IMR-90 (cell line): ENCODE measurements at regions not wholly inside any gene's neighbourhood (a gene's known extent, or its start where the extent isn't known, plus 50 kb on each side); places are given as distances from the start of the nearest gene placed in this dataset.

Experiments used
- ATAC-seq: fragments of 200-7000 bp; cut with Tn5 transposase; 2 replicates; pipeline ENCODE4 v1.9.1; 2020; ENCODE audit warnings: low read depth, mild to moderate bottlenecking, moderate library complexity
- BruUV-seq: library from RNA; stranded (reverse); fragments of 400-500 nt; replicated peaks from 2 replicates; lab custom pipeline; 2021; lab: Mats Ljungman, UMichigan
- CTCF ChIA-PET: fragments of 300-600 bp; formaldehyde crosslinking; extraction: SDS; loops from one replicate; lab custom pipeline; 2021; ENCODE audit warnings: antibody characterized with exemption; lab: Yijun Ruan, JAX
- POLR2A ChIA-PET: fragments of 300-600 bp; sonication (Branson Sonifier 250); formaldehyde crosslinking; loops from one replicate; lab custom pipeline; 2022; ENCODE audit warnings: antibody characterized with exemption; ENCODE audit not compliant: unreplicated experiment; lab: Charles Lee
- DNase-seq: peaks from one replicate; pipeline ENCODE4 v3.0.0; 2013
- H2AFZ ChIP-seq: replicated peaks from 2 replicates; pipeline ENCODE3; 2013; ENCODE audit warnings: low read length, mild to moderate bottlenecking; ENCODE audit not compliant: poor library complexity
- H2AK5ac ChIP-seq: 2 replicates; pipeline ENCODE4 v1.6.1; 2013; ENCODE audit warnings: low read depth, low read length, inconsistent platforms
- H2AK9ac ChIP-seq: replicated peaks from 2 replicates; pipeline ENCODE3; 2013; ENCODE audit warnings: mild to moderate bottlenecking, low read depth, low read length, moderate library complexity; ENCODE audit not compliant: poor library complexity
- H2BK120ac ChIP-seq: 2 replicates; pipeline ENCODE4 v1.6.1; 2013; ENCODE audit warnings: low read depth, low read length, inconsistent platforms
- H2BK15ac ChIP-seq: 3 replicates; pipeline ENCODE4 v1.6.1; 2013; ENCODE audit warnings: low read depth, low read length, inconsistent platforms
- H2BK20ac ChIP-seq: 2 replicates; pipeline ENCODE4 v1.6.1; 2013; ENCODE audit warnings: low read depth, mild to moderate bottlenecking, inconsistent platforms, low read length, moderate library complexity
- H2BK5ac ChIP-seq: 2 replicates; pipeline ENCODE4 v1.6.1; 2013; ENCODE audit warnings: mild to moderate bottlenecking, low read depth, low read length, inconsistent platforms; ENCODE audit not compliant: poor library complexity, severe bottlenecking
- H3K14ac ChIP-seq: replicated peaks from 2 replicates; pipeline ENCODE4 v1.6.1; 2013; ENCODE audit warnings: low read depth, low read length, inconsistent platforms
- H3K18ac ChIP-seq: 2 replicates; pipeline ENCODE4 v1.6.1; 2013; ENCODE audit warnings: low read depth, low read length, control low read depth
- H3K23ac ChIP-seq: 2 replicates; pipeline ENCODE4 v1.6.1; 2013; ENCODE audit warnings: low read depth, low read length, inconsistent platforms
- H3K27ac ChIP-seq: 2 replicates; pipeline ENCODE4 v1.5.1; 2013; ENCODE audit warnings: mild to moderate bottlenecking, control low read depth, low read length; ENCODE audit not compliant: insufficient read depth
- H3K27me3 ChIP-seq: 2 replicates; pipeline ENCODE4 v1.6.1; 2013; ENCODE audit warnings: low read length; ENCODE audit not compliant: control insufficient read depth, insufficient read depth
- H3K36me3 ChIP-seq: 2 replicates; pipeline ENCODE4 v1.6.1; 2013; ENCODE audit warnings: low read length, mixed read lengths; ENCODE audit not compliant: control insufficient read depth, insufficient read depth
- H3K4ac ChIP-seq: 2 replicates; pipeline ENCODE4 v1.6.1; 2013; ENCODE audit warnings: low read depth, low read length, inconsistent platforms
- H3K4me1 ChIP-seq: 2 replicates; pipeline ENCODE4 v1.6.1; 2013; ENCODE audit warnings: low read length, mixed read lengths; ENCODE audit not compliant: control insufficient read depth, insufficient read depth
- H3K4me2 ChIP-seq: 2 replicates; pipeline ENCODE4 v1.6.1; 2013; ENCODE audit warnings: low read depth, mild to moderate bottlenecking, control low read depth, low read length, moderate library complexity
- H3K4me3 ChIP-seq: 2 replicates; pipeline ENCODE4 v1.5.1; 2013; ENCODE audit warnings: low read depth, mild to moderate bottlenecking, control low read depth, low read length, moderate library complexity; ENCODE audit not compliant: insufficient read depth
- H3K56ac ChIP-seq: 2 replicates; pipeline ENCODE4 v1.6.1; 2013; ENCODE audit warnings: low read length, inconsistent platforms; ENCODE audit not compliant: insufficient read depth; ENCODE audit errors: extremely low read depth
- H3K79me1 ChIP-seq, 2 experiments: 2 replicates each; pipeline ENCODE4 v1.6.1; 2013; ENCODE audit warnings: low read length in 2 of 2, inconsistent platforms in 1 of 2, low read depth in 1 of 2
- H3K9ac ChIP-seq: 2 replicates; pipeline ENCODE4 v1.6.1; 2013; ENCODE audit warnings: low read depth, low read length, control low read depth
- H3K9me1 ChIP-seq: 2 replicates; pipeline ENCODE4 v1.6.1; 2013; ENCODE audit warnings: low read length, inconsistent platforms; ENCODE audit not compliant: insufficient read depth
- H3K9me3 ChIP-seq: 2 replicates; pipeline ENCODE4 v1.6.1; 2013; ENCODE audit warnings: low read length; ENCODE audit not compliant: control insufficient read depth, insufficient read depth
- H4K20me1 ChIP-seq: 2 replicates; pipeline ENCODE4 v1.6.1; 2013; ENCODE audit warnings: low read length, inconsistent platforms; ENCODE audit not compliant: insufficient read depth
- H4K5ac ChIP-seq: 2 replicates; pipeline ENCODE4 v1.6.1; 2013; ENCODE audit warnings: mild to moderate bottlenecking, low read depth, low read length, control low read depth
- H4K8ac ChIP-seq, 2 experiments: 2 replicates each; pipeline ENCODE4 v1.6.1; 2013; ENCODE audit warnings: low read depth in 2 of 2, low read length in 2 of 2, control low read depth in 1 of 2, inconsistent platforms in 1 of 2
- H4K91ac ChIP-seq: 2 replicates; pipeline ENCODE4 v1.6.1; 2013; ENCODE audit warnings: low read depth, low read length, inconsistent platforms; ENCODE audit not compliant: insufficient read depth
- BHLHE40 ChIP-seq: fragments of 150-350 bp; IDR thresholded peaks from 2 replicates; pipeline ENCODE4 v1.6.1; 2016; ENCODE audit warnings: mild to moderate bottlenecking, low read depth, low read length
- CEBPB ChIP-seq: IDR thresholded peaks from 2 replicates; pipeline ENCODE4 v1.6.1; 2012; ENCODE audit warnings: low read depth, low read length, improper control_type of control experiment
- CHD1 ChIP-seq: IDR thresholded peaks from 2 replicates; pipeline ENCODE4 v1.6.1; 2012; ENCODE audit warnings: low read depth, low read length, improper control_type of control experiment
- CTCF ChIP-seq: conservative IDR thresholded peaks from 2 replicates; pipeline ENCODE4 v1.5.1; 2012; ENCODE audit warnings: mild to moderate bottlenecking, low read depth, low read length, improper control_type of control experiment
- ELK1 ChIP-seq: fragments of 150-350 bp; IDR thresholded peaks from 2 replicates; pipeline ENCODE4 v1.6.1; 2016; ENCODE audit warnings: low read depth, mild to moderate bottlenecking, low read length, moderate library complexity, borderline replicate concordance
- FOS ChIP-seq: fragments of 150-350 bp; IDR thresholded peaks from 2 replicates; pipeline ENCODE4 v1.6.1; 2016; ENCODE audit warnings: low read depth, low read length
- MAFK ChIP-seq: IDR thresholded peaks from 2 replicates; pipeline ENCODE4 v1.6.1; 2012; ENCODE audit warnings: low read depth, low read length, improper control_type of control experiment
- MAZ ChIP-seq: IDR thresholded peaks from 2 replicates; pipeline ENCODE4 v1.6.1; 2012; ENCODE audit warnings: low read depth, mild to moderate bottlenecking, low read length, improper control_type of control experiment, moderate library complexity, borderline replicate concordance
- MXI1 ChIP-seq: IDR thresholded peaks from 2 replicates; pipeline ENCODE4 v1.6.1; 2012; ENCODE audit warnings: low read depth, mild to moderate bottlenecking, low read length, moderate library complexity, borderline replicate concordance
- NFE2L2 ChIP-seq: fragments of 150-350 bp; IDR thresholded peaks from 2 replicates; pipeline ENCODE4 v1.6.1; 2016; ENCODE audit warnings: low read depth, mild to moderate bottlenecking, low read length
- POLR2A ChIP-seq: IDR thresholded peaks from 2 replicates; pipeline ENCODE4 v1.6.1; 2012; ENCODE audit warnings: mild to moderate bottlenecking, low read depth, low read length
- RAD21 ChIP-seq: IDR thresholded peaks from 2 replicates; pipeline ENCODE4 v1.6.1; 2012; ENCODE audit warnings: low read length, improper control_type of control experiment
- RCOR1 ChIP-seq: IDR thresholded peaks from 2 replicates; pipeline ENCODE4 v1.6.1; 2012; ENCODE audit warnings: mild to moderate bottlenecking, low read length, improper control_type of control experiment; ENCODE audit not compliant: insufficient replicate concordance
- RFX5 ChIP-seq: IDR thresholded peaks from 2 replicates; pipeline ENCODE4 v1.8.0; 2012; ENCODE audit warnings: low read depth, mild to moderate bottlenecking, low read length, moderate library complexity
- SMC3 ChIP-seq: fragments of 150-350 bp; IDR thresholded peaks from 2 replicates; pipeline ENCODE4 v1.6.1; 2016; ENCODE audit warnings: low read depth, mild to moderate bottlenecking, antibody characterized with exemption, low read length, moderate library complexity
- USF2 ChIP-seq: fragments of 150-350 bp; IDR thresholded peaks from 2 replicates; pipeline ENCODE4 v1.6.1; 2017; ENCODE audit warnings: mild to moderate bottlenecking, antibody characterized with exemption, low read length, low read depth
- WGBS, 2 experiments: methylation state at CpG; one replicate each; pipeline versions ENCODE4 v1.1.5 to v1.1.7; 2013; ENCODE audit warnings: missing lambda C conversion rate in 2 of 2; ENCODE audit not compliant: insufficient read length in 1 of 2; ENCODE audit errors: extremely low coverage in 2 of 2; 5-methylcytosine and 5-hydroxymethylcytosine counted together
- dilution Hi-C: fragments of 300-500 bp; cut with HindIII; formaldehyde crosslinking; loops from one replicate; pipeline ENCODE4 v1.14.3; 2018; ENCODE audit warnings: low sequenced_read_pairs; ENCODE audit not compliant: unreplicated experiment
- in situ Hi-C: fragments of 300-500 bp; cut with MboI; formaldehyde crosslinking; loops from 3 replicates; pipeline ENCODE4 v1.14.3; 2019; ENCODE audit warnings: low sequenced_read_pairs, inconsistent platforms, mixed read lengths
- intact Hi-C: fragments of 100-400 bp; cut with micrococcal nuclease; formaldehyde crosslinking; loops from 2 replicates; pipeline ENCODE4 v1.10.0; 2022

- Histone ChIP-seq H4K20me1 (no peaks in the 10 kb centered on the region), H3K9ac (no peak overlapping the region), H3K4me3 (no peak overlapping the region), H3K56ac (no peak overlapping the region), H2BK15ac (peak overlapping the region; percentile 15; the same call in 1 of the 3 replicates), H3K4me1 (peaks cover 12% of the 10 kb centered on the region), H3K18ac (no peak overlapping the region), H2AK9ac (no peak overlapping the region), H3K9me3 (no peaks in the 10 kb centered on the region), H3K27ac (no peak overlapping the region), H3K14ac (no peak overlapping the region; the same call in 1 of the 2 replicates), H3K36me3 (no peaks in the 10 kb centered on the region), H2AFZ (no peak overlapping the region), H3K23ac (no peak overlapping the region), H4K91ac (no peak overlapping the region; the same call in 1 of the 2 replicates), H3K27me3 (no peaks in the 10 kb centered on the region), H3K4me2 (no peak overlapping the region), H4K8ac (no peak overlapping the region), H2BK120ac (no peak overlapping the region), H2BK5ac (no peak overlapping the region), H3K9me1 (no peaks in the 10 kb centered on the region), H4K5ac (no peak overlapping the region), H2AK5ac (peak overlapping the region; percentile 60; the same call in 1 of the 2 replicates), H3K79me1 (no peaks in the 10 kb centered on the region), H2BK20ac (no peak overlapping the region), H3K4ac (no peak overlapping the region)
- in situ Hi-C loops = no loop called here
- no peak for ATAC-seq
- intact Hi-C loops = loop anchor here (5.0 kb wide), 2 partner anchors 78 to 93 kb away; no protein-coding TSS in a partner anchor
- DNase-seq = no peak
- TF ChIP-seq MAZ (no peak), BHLHE40 (no peak), MXI1 (no peak), CTCF (no peak), RAD21 (no peak), ELK1 (no peak), RCOR1 (no peak), RFX5 (no peak), NFE2L2 (no peak), CHD1 (no peak), MAFK (no peak), POLR2A (no peak), FOS (no peak), SMC3 (no peak), USF2 (no peak), CEBPB (no peak)
- ChIA-PET POLR2A (no interaction called here), CTCF (interaction anchor here (0.6 to 1.9 kb wide), 2 partner anchors 13 to 258 kb away, joined by 4 read pairs; no protein-coding TSS in a partner anchor)
- dilution Hi-C loops = no loop called here
- no TSS peak for BruUV-seq
- no CpG with 5 or more reads among the region's 3 CpGs for WGBS, 2 experiments
These were observed 96.1 kb upstream of the BMPER start for GRCh38 chr7:33809228-33809627.
